ENCODE measurements at regions not wholly inside any gene's neighbourhood (a gene's known extent, or its start where the extent isn't known, plus 50 kb on each side); places are given as distances from the start of the nearest gene placed in this dataset.

DNA sequence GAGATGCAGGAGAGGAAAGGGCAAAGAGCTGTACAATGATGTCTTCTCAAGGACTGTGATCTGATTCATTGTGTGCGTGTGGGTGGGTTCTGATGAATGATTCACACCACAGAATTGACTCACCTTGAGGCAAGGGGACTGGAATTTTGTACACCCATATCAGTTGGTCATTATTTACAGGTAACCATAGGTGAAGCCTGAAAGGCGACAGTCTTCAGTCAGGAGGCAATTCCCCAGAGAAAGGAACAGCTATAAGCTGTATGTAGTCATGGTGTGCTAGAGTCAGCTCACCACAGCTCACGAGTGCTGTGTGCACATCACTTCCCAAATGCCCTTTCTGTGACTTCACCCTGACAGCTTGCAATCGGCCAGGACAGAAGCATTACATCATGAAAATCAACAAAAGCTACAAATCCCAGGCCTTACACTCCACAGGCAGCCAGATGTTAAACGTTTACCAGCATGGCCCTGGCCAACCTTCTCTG is 87.6 kb upstream of the RPS23 start (continued):
- TF ChIP-seq, protein P1, sequence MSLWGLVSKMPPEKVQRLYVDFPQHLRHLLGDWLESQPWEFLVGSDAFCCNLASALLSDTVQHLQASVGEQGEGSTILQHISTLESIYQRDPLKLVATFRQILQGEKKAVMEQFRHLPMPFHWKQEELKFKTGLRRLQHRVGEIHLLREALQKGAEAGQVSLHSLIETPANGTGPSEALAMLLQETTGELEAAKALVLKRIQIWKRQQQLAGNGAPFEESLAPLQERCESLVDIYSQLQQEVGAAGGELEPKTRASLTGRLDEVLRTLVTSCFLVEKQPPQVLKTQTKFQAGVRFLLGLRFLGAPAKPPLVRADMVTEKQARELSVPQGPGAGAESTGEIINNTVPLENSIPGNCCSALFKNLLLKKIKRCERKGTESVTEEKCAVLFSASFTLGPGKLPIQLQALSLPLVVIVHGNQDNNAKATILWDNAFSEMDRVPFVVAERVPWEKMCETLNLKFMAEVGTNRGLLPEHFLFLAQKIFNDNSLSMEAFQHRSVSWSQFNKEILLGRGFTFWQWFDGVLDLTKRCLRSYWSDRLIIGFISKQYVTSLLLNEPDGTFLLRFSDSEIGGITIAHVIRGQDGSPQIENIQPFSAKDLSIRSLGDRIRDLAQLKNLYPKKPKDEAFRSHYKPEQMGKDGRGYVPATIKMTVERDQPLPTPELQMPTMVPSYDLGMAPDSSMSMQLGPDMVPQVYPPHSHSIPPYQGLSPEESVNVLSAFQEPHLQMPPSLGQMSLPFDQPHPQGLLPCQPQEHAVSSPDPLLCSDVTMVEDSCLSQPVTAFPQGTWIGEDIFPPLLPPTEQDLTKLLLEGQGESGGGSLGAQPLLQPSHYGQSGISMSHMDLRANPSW (CRISPR knock-in tag; IDR thresholded peaks at IDR 0.05; ENCODE audit: borderline replicate concordance), result 0 out of 2 replicates have a peak, but pooled peaks have one; percentile 34
- TF ChIP-seq, protein P2, sequence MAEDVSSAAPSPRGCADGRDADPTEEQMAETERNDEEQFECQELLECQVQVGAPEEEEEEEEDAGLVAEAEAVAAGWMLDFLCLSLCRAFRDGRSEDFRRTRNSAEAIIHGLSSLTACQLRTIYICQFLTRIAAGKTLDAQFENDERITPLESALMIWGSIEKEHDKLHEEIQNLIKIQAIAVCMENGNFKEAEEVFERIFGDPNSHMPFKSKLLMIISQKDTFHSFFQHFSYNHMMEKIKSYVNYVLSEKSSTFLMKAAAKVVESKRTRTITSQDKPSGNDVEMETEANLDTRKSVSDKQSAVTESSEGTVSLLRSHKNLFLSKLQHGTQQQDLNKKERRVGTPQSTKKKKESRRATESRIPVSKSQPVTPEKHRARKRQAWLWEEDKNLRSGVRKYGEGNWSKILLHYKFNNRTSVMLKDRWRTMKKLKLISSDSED (CRISPR knock-in tag; IDR thresholded peaks at IDR 0.05), result no peak
- TF ChIP-seq, protein P3, sequence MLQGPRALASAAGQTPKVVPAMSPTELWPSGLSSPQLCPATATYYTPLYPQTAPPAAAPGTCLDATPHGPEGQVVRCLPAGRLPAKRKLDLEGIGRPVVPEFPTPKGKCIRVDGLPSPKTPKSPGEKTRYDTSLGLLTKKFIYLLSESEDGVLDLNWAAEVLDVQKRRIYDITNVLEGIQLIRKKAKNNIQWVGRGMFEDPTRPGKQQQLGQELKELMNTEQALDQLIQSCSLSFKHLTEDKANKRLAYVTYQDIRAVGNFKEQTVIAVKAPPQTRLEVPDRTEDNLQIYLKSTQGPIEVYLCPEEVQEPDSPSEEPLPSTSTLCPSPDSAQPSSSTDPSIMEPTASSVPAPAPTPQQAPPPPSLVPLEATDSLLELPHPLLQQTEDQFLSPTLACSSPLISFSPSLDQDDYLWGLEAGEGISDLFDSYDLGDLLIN (CRISPR knock-in tag; IDR thresholded peaks at IDR 0.05; ENCODE audit: borderline replicate concordance), result no peak
- TF ChIP-seq NCOA2 (CRISPR knock-in tag; IDR thresholded peaks at IDR 0.05) (0 out of 2 replicates have a peak, but pooled peaks have one; percentile 18), CEBPB (IDR thresholded peaks at IDR 0.05; ENCODE audit: borderline replicate concordance, low read depth, low read length) (peak; percentile 54; the same call in 1 of the 2 replicates), TAF1 (CRISPR knock-in tag; IDR thresholded peaks at IDR 0.05) (peak; percentile 32; the same call in 1 of the 2 replicates), ZNF335 (CRISPR knock-in tag; IDR thresholded peaks at IDR 0.05) (peak; percentile 30; the same call in 1 of the 2 replicates), ZZZ3 (CRISPR knock-in tag; IDR thresholded peaks at IDR 0.05; ENCODE audit: borderline replicate concordance) (no peak), POGZ (CRISPR knock-in tag; IDR thresholded peaks at IDR 0.05) (peak; percentile 42; the same call in 1 of the 2 replicates), ZNF468 (CRISPR knock-in tag; IDR thresholded peaks at IDR 0.05) (no peak), HMG20A (CRISPR knock-in tag; IDR thresholded peaks at IDR 0.05; ENCODE audit: borderline replicate concordance) (peak; percentile 56; the same call in 1 of the 2 replicates), ZFX (CRISPR knock-in tag; IDR thresholded peaks at IDR 0.05; ENCODE audit: low read depth) (peak; percentile 39; the same call in 1 of the 2 replicates), REXO4 (CRISPR knock-in tag; IDR thresholded peaks at IDR 0.05; ENCODE audit: borderline replicate concordance) (no peak), EEA1 (CRISPR knock-in tag; IDR thresholded peaks at IDR 0.05; ENCODE audit: borderline replicate concordance) (no peak)
- TF ChIP-seq, protein P4, sequence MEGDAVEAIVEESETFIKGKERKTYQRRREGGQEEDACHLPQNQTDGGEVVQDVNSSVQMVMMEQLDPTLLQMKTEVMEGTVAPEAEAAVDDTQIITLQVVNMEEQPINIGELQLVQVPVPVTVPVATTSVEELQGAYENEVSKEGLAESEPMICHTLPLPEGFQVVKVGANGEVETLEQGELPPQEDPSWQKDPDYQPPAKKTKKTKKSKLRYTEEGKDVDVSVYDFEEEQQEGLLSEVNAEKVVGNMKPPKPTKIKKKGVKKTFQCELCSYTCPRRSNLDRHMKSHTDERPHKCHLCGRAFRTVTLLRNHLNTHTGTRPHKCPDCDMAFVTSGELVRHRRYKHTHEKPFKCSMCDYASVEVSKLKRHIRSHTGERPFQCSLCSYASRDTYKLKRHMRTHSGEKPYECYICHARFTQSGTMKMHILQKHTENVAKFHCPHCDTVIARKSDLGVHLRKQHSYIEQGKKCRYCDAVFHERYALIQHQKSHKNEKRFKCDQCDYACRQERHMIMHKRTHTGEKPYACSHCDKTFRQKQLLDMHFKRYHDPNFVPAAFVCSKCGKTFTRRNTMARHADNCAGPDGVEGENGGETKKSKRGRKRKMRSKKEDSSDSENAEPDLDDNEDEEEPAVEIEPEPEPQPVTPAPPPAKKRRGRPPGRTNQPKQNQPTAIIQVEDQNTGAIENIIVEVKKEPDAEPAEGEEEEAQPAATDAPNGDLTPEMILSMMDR (CRISPR knock-in tag; IDR thresholded peaks at IDR 0.05), result no peak; the same call in 1 of the 2 replicates
- TF ChIP-seq, protein P5, sequence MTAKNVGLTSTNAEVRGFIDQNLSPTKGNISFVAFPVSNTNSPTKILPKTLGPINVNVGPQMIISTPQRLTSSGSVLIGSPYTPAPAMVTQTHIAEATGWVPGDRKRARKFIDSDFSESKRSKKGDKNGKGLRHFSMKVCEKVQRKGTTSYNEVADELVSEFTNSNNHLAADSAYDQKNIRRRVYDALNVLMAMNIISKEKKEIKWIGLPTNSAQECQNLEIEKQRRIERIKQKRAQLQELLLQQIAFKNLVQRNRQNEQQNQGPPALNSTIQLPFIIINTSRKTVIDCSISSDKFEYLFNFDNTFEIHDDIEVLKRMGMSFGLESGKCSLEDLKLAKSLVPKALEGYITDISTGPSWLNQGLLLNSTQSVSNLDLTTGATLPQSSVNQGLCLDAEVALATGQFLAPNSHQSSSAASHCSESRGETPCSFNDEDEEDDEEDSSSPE (CRISPR knock-in tag; IDR thresholded peaks at IDR 0.05), result no peak
- TF ChIP-seq, protein P6, sequence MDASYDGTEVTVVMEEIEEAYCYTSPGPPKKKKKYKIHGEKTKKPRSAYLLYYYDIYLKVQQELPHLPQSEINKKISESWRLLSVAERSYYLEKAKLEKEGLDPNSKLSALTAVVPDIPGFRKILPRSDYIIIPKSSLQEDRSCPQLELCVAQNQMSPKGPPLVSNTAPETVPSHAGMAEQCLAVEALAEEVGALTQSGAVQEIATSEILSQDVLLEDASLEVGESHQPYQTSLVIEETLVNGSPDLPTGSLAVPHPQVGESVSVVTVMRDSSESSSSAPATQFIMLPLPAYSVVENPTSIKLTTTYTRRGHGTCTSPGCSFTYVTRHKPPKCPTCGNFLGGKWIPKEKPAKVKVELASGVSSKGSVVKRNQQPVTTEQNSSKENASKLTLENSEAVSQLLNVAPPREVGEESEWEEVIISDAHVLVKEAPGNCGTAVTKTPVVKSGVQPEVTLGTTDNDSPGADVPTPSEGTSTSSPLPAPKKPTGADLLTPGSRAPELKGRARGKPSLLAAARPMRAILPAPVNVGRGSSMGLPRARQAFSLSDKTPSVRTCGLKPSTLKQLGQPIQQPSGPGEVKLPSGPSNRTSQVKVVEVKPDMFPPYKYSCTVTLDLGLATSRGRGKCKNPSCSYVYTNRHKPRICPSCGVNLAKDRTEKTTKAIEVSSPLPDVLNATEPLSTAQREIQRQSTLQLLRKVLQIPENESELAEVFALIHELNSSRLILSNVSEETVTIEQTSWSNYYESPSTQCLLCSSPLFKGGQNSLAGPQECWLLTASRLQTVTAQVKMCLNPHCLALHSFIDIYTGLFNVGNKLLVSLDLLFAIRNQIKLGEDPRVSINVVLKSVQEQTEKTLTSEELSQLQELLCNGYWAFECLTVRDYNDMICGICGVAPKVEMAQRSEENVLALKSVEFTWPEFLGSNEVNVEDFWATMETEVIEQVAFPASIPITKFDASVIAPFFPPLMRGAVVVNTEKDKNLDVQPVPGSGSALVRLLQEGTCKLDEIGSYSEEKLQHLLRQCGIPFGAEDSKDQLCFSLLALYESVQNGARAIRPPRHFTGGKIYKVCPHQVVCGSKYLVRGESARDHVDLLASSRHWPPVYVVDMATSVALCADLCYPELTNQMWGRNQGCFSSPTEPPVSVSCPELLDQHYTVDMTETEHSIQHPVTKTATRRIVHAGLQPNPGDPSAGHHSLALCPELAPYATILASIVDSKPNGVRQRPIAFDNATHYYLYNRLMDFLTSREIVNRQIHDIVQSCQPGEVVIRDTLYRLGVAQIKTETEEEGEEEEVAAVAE (CRISPR knock-in tag; IDR thresholded peaks at IDR 0.05; ENCODE audit: borderline replicate concordance), result no peak

Data from HepG2 (cell line).